HL-60/S4 treated with retinoic acid at 250 ng/mL for 4 days and 3 days (cell line): ENCODE measurements at regions not wholly inside any gene's neighbourhood (a gene's known extent, or its start where the extent isn't known, plus 50 kb on each side); places are given as distances from the start of the nearest gene placed in this dataset.

Experiments
- in situ Hi-C: fragments of 300-500 bp; cut with MboI; formaldehyde crosslinking; loops from 2 replicates; pipeline ENCODE4 v1.7.0; 2022; ENCODE audit warnings: low sequenced_read_pairs

- in situ Hi-C loops: loop anchor here (25.0 kb wide), 1 partner anchor 242 kb away; no protein-coding TSS in a partner anchor
Measured at GRCh38 chr7:66570179-66570578, 58.5 kb upstream of the KCTD7 start.

- in situ Hi-C loops: loop anchor here (25.0 kb wide), 1 partner anchor 241 kb away; no protein-coding TSS in a partner anchor
Measured at GRCh38 chr7:66571568-66571967, 57.1 kb upstream of the KCTD7 start.

GRCh38 chr7:66573782-66574495, 54.7 kb upstream of the KCTD7 start:
- in situ Hi-C loops: loop anchor here (25.0 kb wide), 1 partner anchor 238 kb away; no protein-coding TSS in a partner anchor

- in situ Hi-C loops: loop anchor here (25.0 kb wide), 2 partner anchors 238 to 363 kb away; no protein-coding TSS in a partner anchor
Measured at GRCh38 chr7:66574768-66575167, 53.9 kb upstream of the KCTD7 start.

- in situ Hi-C loops: loop anchor here (25.0 kb wide), 1 partner anchor 362 kb away; no protein-coding TSS in a partner anchor
Measured at GRCh38 chr7:66575398-66575797, 53.3 kb upstream of the KCTD7 start.

GRCh38 chr7:66576646-66577045, 52.0 kb upstream of the KCTD7 start:
- in situ Hi-C loops: loop anchor here (25.0 kb wide), 1 partner anchor 361 kb away; no protein-coding TSS in a partner anchor
